Myocyte (in vitro differentiated cells): ENCODE measurements at regions not wholly inside any gene's neighbourhood (a gene's known extent, or its start where the extent isn't known, plus 50 kb on each side); places are given as distances from the start of the nearest gene placed in this dataset.
"Not testable (repeated sequence)": the region's sequence is repeated elsewhere in the genome, so short reads cannot be mapped to it uniquely, and the experiment has no call there.

Source experiments
- DNase-seq: peaks from one replicate; pipeline ENCODE4 v3.0.0-alpha.2; 2012; ENCODE audit warnings: low read depth

GRCh38 chr5:34436761-34437501 is 219.2 kb upstream of the RAI14 start:
- DNase-seq: no peak

- no peak for DNase-seq
Measured at GRCh38 chr5:34439601-34440000, 216.5 kb upstream of the RAI14 start.

- not testable (repeated sequence) for DNase-seq
Measured at GRCh38 chr5:34441767-34442166, 214.4 kb upstream of the RAI14 start.

GRCh38 chr5:34447424-34447823 is 208.7 kb upstream of the RAI14 start:
- no peak for DNase-seq

- DNase-seq: peak; percentile 41
Measured at GRCh38 chr5:34449639-34450038, 206.5 kb upstream of the RAI14 start.

GRCh38 chr5:34450338-34450737 is 205.8 kb upstream of the RAI14 start:
- no peak for DNase-seq

- peak; percentile 36 for DNase-seq
Measured at GRCh38 chr5:34452170-34452828, 203.8 kb upstream of the RAI14 start.

- DNase-seq: no peak
Measured at GRCh38 chr5:34455098-34455497, 201.0 kb upstream of the RAI14 start.

- no peak for DNase-seq
Measured at GRCh38 chr5:34459908-34460307, 196.2 kb upstream of the RAI14 start.

GRCh38 chr5:34460496-34460895 is 195.6 kb upstream of the RAI14 start:
- DNase-seq: peak; percentile 7

- no peak for DNase-seq
Measured at GRCh38 chr5:34464829-34465228, 191.3 kb upstream of the RAI14 start.

GRCh38 chr5:34465301-34465700 is 190.8 kb upstream of the RAI14 start:
- peak; percentile 58 for DNase-seq

GRCh38 chr5:34466519-34467388 is 189.4 kb upstream of the RAI14 start:
- not testable (repeated sequence) for DNase-seq

- DNase-seq: no peak
Measured at GRCh38 chr5:34467436-34467835, 188.7 kb upstream of the RAI14 start.

GRCh38 chr5:34467984-34468383 is 188.1 kb upstream of the RAI14 start:
- not testable (repeated sequence) for DNase-seq

- no peak for DNase-seq
Measured at GRCh38 chr5:34469971-34470370, 186.2 kb upstream of the RAI14 start.

- peak; percentile 63 for DNase-seq
Measured at GRCh38 chr5:34474573-34475021, 181.5 kb upstream of the RAI14 start.

- no peak for DNase-seq
Measured at GRCh38 chr5:34475249-34475966, 180.7 kb upstream of the RAI14 start.

GRCh38 chr5:34476941-34477565 is 179.1 kb upstream of the RAI14 start:
- no peak for DNase-seq

- DNase-seq: no peak
Measured at GRCh38 chr5:34480810-34481528, 175.2 kb upstream of the RAI14 start.
